ENCODE measurements at regions not wholly inside any gene's neighbourhood (a gene's known extent, or its start where the extent isn't known, plus 50 kb on each side); places are given as distances from the start of the nearest gene placed in this dataset.

DNA sequence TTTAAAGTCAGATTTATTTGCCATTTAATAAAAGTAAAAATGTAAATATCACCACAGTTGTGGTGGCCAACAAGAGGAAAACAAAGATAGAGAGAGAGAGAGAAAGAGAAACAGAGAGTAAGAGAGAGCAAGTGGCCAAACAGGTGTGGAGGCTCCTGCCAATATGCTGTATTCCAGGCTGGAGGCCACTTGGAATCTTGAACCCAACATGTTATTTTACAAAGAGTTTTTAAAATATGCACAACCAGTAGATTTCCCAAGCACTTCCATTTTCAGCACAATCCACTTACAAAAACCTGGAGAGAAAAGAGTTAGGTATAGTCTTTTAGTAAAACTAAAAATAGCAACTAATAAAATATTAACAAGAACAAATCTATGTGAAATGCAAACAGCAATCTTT lies 1323.1 kb upstream of the CITED2 start:
- FAIRE-seq = no peak
- TF ChIP-seq, protein P1, sequence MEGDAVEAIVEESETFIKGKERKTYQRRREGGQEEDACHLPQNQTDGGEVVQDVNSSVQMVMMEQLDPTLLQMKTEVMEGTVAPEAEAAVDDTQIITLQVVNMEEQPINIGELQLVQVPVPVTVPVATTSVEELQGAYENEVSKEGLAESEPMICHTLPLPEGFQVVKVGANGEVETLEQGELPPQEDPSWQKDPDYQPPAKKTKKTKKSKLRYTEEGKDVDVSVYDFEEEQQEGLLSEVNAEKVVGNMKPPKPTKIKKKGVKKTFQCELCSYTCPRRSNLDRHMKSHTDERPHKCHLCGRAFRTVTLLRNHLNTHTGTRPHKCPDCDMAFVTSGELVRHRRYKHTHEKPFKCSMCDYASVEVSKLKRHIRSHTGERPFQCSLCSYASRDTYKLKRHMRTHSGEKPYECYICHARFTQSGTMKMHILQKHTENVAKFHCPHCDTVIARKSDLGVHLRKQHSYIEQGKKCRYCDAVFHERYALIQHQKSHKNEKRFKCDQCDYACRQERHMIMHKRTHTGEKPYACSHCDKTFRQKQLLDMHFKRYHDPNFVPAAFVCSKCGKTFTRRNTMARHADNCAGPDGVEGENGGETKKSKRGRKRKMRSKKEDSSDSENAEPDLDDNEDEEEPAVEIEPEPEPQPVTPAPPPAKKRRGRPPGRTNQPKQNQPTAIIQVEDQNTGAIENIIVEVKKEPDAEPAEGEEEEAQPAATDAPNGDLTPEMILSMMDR (IDR thresholded peaks at IDR 0.05; ENCODE audit: insufficient read depth, low read length, severe bottlenecking) = no peak

DNA sequence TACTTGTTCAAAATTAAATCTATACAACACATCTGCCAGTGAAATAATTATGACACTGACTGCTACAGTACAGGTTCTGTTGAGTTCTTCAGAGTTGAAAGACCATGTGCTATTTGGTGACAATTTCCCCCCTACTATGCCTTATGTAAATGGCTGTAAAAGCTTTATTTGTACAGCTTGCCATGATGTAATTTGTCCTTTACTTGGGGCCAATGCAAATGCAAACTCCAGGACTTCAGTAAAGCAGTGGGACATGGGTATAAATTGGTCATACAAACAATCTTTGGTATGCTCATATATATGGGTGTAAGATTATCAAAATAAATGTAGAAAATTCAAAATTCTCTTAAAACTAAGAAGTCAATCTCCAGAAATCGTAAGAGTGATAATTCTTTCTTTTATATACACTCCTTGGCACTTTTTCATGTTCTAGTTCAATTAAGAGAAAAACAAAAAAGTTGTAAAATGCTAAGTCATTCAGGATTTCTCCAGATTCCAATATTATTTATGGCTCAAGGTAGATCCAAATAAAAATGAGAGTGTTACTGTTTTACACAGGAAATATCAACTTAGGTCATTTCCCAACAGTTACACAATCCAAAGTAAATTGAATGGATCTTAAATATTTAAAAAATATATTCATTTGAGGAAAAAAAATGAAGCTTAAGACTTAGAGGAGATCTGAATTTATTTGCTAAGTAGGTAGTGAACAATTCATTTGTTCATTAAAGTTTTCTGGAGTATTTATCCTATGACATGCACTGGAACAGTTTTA lies 1310.5 kb upstream of the CITED2 start:
- Histone ChIP-seq H3K36me3 (ENCODE audit: control insufficient read depth, insufficient read depth, low read length) (no peaks in the 10 kb centered on the region), H3K4me3 (ENCODE audit: low read depth, low read length) (no peak overlapping the region), H3K27me3 (ENCODE audit: control insufficient read depth, insufficient read depth, low read length) (no peaks in the 10 kb centered on the region)
- DNase-seq (ENCODE audit: low read depth) (peak; percentile 4), FAIRE-seq (no peak)
- TF ChIP-seq, protein P1 (IDR thresholded peaks at IDR 0.05; ENCODE audit: insufficient read depth, low read length, severe bottlenecking) = no peak

More for the DNA sequence above, 1323.1 kb upstream of the CITED2 start:
- Histone ChIP-seq H3K4me3 (ENCODE audit: low read depth, low read length) (no peak overlapping the region), H3K36me3 (ENCODE audit: control insufficient read depth, insufficient read depth, low read length) (no peaks in the 10 kb centered on the region), H3K27me3 (ENCODE audit: control insufficient read depth, insufficient read depth, low read length) (no peaks in the 10 kb centered on the region)
- no peak for DNase-seq (ENCODE audit: low read depth)

DNA sequence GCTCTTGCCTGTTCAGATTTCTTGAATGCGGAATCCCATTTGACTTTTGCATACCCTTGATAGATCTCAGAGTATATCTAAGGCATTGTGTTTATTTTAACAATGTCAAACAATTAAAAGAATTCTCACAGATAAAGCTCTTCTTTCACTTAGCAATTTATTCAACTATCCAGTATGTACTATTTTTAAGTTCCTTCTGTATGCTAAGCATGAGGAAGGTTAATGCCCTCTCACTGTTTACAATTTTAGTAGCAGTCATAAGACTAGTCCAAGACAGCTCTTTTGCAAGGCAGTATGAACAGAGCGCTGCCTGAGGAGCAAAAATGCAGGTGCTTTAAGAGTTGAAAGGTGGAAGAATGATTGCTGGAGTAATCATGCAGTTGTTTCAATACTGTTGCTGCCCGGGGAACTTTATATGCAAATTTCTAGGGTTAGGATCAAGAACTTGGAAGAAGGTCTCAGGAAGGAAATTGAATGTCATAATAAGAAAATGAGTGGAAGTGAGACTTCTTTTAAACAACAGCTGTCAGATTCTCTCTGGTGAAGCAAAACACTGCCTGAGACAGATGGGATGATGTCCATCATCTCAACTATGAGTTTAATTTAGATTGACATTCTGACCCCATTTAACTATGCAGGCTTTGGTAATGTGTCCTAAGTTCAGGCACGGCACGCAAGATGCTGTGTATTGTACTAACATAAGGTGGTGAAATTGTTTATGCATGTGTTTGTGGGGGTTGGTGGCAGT lies 1303.5 kb upstream of the CITED2 start:
- Histone ChIP-seq H3K27me3 (ENCODE audit: control insufficient read depth, insufficient read depth, low read length) (no peaks in the 10 kb centered on the region), H3K4me3 (ENCODE audit: low read depth, low read length) (no peak overlapping the region), H3K36me3 (ENCODE audit: control insufficient read depth, insufficient read depth, low read length) (no peaks in the 10 kb centered on the region)
- TF ChIP-seq, protein P1 (IDR thresholded peaks at IDR 0.05; ENCODE audit: insufficient read depth, low read length, severe bottlenecking) = no peak
- DNase-seq (ENCODE audit: low read depth) (no peak), FAIRE-seq (peak; percentile 13)

DNA sequence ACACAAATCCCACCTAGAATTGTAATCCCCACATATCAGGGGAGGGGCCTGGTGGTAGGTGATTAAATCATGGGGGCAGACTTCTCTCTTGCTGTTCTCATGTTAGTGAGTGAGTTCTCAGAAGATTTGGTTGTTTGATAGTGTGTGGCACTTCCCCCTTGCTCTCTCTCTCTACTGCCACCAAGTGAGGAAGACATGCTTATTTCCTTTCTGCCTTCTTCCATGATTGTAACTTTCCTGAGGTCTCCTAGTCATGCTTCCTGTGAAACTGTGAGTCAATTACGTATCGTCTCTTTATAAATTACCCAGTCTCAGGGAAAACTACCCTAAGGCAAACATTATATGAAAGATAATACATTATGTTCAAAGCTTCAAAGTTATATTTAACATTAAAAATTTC lies 1297.5 kb upstream of the CITED2 start:
- DNase-seq (ENCODE audit: low read depth) (peak; percentile 72), FAIRE-seq (no peak)
- TF ChIP-seq, protein P1 (IDR thresholded peaks at IDR 0.05; ENCODE audit: insufficient read depth, low read length, severe bottlenecking) = peak; percentile 8
- Histone ChIP-seq H3K27me3 (ENCODE audit: control insufficient read depth, insufficient read depth, low read length) (no peaks in the 10 kb centered on the region), H3K4me3 (ENCODE audit: low read depth, low read length) (no peak overlapping the region), H3K36me3 (ENCODE audit: control insufficient read depth, insufficient read depth, low read length) (no peaks in the 10 kb centered on the region)

DNA sequence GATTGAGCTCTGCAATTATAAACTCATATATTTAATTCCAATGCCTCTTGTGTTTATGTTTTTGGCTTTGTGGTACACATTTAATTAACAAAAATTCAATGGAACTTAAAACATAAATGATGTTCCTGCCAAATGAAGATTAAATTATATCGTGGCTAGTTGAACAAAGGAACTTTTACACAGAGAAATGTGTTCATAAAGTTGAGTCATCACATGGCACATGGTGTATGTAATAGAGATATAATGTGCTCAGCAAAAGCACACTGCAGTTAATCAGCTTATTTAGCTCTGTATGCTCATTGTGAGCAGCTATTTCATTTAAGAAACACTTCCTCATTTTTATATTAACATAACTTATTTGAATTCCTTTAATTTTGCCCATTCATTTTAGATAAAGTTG lies 1295.6 kb upstream of the CITED2 start:
- H3K4me3 ChIP-seq (ENCODE audit: low read depth, low read length) = no peak overlapping the region
- FAIRE-seq (no peak), DNase-seq (ENCODE audit: low read depth) (peak; percentile 43)
- TF ChIP-seq, protein P1 (IDR thresholded peaks at IDR 0.05; ENCODE audit: insufficient read depth, low read length, severe bottlenecking) = no peak
- H3K36me3 ChIP-seq (ENCODE audit: control insufficient read depth, insufficient read depth, low read length) = no peaks in the 10 kb centered on the region
- no peaks in the 10 kb centered on the region for H3K27me3 ChIP-seq (ENCODE audit: control insufficient read depth, insufficient read depth, low read length)

Data from bronchial epithelial cell (primary cell).